ENCODE measurements at regions not wholly inside any gene's neighbourhood (a gene's known extent, or its start where the extent isn't known, plus 50 kb on each side); places are given as distances from the start of the nearest gene placed in this dataset.

- TF ChIP-seq CTCF (conservative IDR thresholded peaks at IDR 0.05; ENCODE audit: low read length), result no peak
- TF ChIP-seq EZH2phosphoT487 (IDR thresholded peaks at IDR 0.05; ENCODE audit: borderline replicate concordance), result no peak
Measured at GRCh38 chr6:44708208-44708607, 320.7 kb downstream of the CDC5L start.

Data from Loucy (cell line).